Ascending aorta (tissue), 2 donors: ENCODE measurements at regions not wholly inside any gene's neighbourhood (a gene's known extent, or its start where the extent isn't known, plus 50 kb on each side); places are given as distances from the start of the nearest gene placed in this dataset.

ENCODE experiments used
- DNase-seq, 2 donors: peaks; one replicate each; pipeline ENCODE4 v3.0.0-alpha.2; 2019; ENCODE audit warnings: low spot score in 2 of 2
- H3K27ac ChIP-seq, 2 donors: fragments of 200-600 bp; sonication (generic); one replicate each; pipeline ENCODE4 v1.5.1; 2016 to 2017; ENCODE audit warnings: mild to moderate bottlenecking in 1 of 2
- H3K27me3 ChIP-seq: fragments of 200-600 bp; sonication (generic); one replicate; pipeline ENCODE4 v1.5.1; 2017
- H3K36me3 ChIP-seq, 2 donors: fragments of 200-600 bp; sonication (generic); one replicate each; pipeline ENCODE4 v1.5.1; 2016
- H3K4me1 ChIP-seq, 2 donors: fragments of 200-600 bp; sonication (generic); one replicate each; pipeline ENCODE4 v1.5.1; 2016 to 2017; ENCODE audit warnings: mild to moderate bottlenecking in 1 of 2
- H3K4me3 ChIP-seq, 2 donors: fragments of 200-600 bp; sonication (generic); one replicate each; pipeline ENCODE4 v1.5.1; 2016 to 2017; ENCODE audit warnings: mild to moderate bottlenecking in 1 of 2
- H3K9me3 ChIP-seq, 2 donors: fragments of 200-600 bp; sonication (generic); one replicate each; pipeline ENCODE4 v1.5.1; 2016
- intact Hi-C: fragments of 100-400 bp; cut with DNase I; formaldehyde crosslinking; loops from one replicate; pipeline ENCODE4 v1.15.1; 2023
- TF ChIP-seq, protein P1 (sequence below), 3 experiments: fragments of 200-600 bp in 2 of 3; fragments of 450-650 bp in 1 of 3; sonication (generic) in 2 of 3; IDR thresholded peaks; one replicate each; pipeline ENCODE4 v1.5.1; 2016 to 2019; ENCODE audit warnings: antibody characterized with exemption in 3 of 3, mild to moderate bottlenecking in 1 of 3, moderate library complexity in 1 of 3

DNA sequence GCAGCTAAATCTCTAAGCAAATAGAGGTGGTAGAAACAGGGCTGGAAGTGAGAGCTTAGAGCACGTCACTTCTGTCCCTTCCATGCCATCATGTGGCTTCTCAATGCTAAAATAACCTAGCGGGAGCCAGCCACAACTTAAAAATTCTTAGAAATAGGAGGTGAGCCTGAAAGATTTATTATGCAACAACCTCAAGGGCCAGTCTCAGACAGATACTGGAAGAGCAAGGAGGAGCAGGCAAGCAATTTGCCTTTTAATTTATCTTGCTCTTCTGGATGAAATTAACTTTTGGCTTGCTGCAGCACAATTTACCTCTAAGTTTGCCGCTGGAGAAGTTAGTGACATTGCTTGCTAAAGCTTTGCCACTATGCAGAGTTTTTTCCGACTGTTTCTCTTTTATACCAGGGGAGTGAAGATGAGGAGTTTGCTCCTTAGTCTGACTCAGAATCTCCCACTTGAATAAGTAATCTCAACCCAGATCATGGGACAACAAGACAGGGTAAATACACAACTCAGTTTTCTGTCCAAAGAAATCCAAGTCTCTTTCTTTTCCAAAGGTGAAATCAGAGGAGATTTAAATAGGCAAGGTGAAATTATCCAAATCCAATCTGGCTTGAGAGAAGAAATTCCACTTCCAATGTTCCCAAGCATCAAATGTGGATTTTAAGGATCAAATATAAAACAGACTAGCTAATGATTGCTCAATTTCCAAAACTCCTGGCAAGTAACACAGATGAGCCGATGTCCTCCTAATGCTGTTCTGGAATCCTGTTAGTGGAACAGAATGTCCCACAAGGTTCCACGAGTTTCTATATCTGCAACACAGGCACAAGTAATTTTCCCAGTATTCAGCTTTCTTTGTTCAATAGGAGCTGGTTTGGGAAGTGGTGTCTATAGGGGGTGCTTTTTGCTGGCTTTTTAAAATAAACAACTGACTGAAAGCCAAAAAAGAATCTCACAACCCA lies 329.4 kb upstream of the RORA start:
- intact Hi-C loops: no loop called here

DNA sequence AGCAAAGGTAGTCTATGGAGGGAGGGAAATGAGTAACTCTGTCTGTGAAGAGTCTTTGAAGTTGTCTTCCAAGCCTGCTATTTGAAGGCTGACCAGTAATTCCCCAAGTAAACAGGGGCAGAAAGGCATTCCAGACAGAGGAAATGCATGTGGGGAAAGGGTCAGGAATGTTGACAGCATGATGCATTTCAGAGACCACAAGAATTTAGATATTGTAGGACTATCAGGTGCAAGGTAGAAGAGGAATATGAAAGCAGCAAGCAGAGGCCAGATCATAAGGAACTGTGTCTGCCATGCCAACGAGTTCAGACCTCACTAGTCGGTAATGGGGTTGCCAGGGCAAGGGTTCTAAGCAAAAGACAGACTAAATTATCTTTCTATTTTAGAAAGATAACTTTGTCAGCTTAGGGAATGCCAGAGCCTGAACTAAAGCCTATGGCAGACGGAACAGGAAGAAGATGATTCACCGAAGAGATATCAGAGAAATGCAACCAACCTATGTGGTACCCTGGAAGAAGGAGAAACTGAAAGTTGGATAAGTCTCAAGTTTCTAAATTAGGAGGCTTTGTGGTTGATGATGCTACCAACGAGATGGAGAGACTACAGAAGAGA lies 327.0 kb upstream of the RORA start:
- TF ChIP-seq, protein P1, sequence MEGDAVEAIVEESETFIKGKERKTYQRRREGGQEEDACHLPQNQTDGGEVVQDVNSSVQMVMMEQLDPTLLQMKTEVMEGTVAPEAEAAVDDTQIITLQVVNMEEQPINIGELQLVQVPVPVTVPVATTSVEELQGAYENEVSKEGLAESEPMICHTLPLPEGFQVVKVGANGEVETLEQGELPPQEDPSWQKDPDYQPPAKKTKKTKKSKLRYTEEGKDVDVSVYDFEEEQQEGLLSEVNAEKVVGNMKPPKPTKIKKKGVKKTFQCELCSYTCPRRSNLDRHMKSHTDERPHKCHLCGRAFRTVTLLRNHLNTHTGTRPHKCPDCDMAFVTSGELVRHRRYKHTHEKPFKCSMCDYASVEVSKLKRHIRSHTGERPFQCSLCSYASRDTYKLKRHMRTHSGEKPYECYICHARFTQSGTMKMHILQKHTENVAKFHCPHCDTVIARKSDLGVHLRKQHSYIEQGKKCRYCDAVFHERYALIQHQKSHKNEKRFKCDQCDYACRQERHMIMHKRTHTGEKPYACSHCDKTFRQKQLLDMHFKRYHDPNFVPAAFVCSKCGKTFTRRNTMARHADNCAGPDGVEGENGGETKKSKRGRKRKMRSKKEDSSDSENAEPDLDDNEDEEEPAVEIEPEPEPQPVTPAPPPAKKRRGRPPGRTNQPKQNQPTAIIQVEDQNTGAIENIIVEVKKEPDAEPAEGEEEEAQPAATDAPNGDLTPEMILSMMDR (IDR thresholded peaks at IDR 0.05): no peak
- Histone ChIP-seq H3K27ac (no peak overlapping the region), H3K27me3 (no peaks in the 10 kb centered on the region), H3K4me1 (no peaks in the 10 kb centered on the region), H3K9me3 (no peaks in the 10 kb centered on the region), H3K4me3 (no peak overlapping the region), H3K36me3 (no peaks in the 10 kb centered on the region)
- DNase-seq: no peak
- intact Hi-C loops: no loop called here

More for the DNA sequence above, 329.4 kb upstream of the RORA start:
- no peaks in the 10 kb centered on the region for H3K4me1 ChIP-seq
- no peaks in the 10 kb centered on the region for H3K36me3 ChIP-seq
- H3K27ac ChIP-seq: no peak overlapping the region
- DNase-seq: no peak
- no peak overlapping the region for H3K4me3 ChIP-seq
- H3K27me3 ChIP-seq: no peaks in the 10 kb centered on the region
- H3K9me3 ChIP-seq: no peaks in the 10 kb centered on the region
- TF ChIP-seq, protein P1 (IDR thresholded peaks at IDR 0.05): no peak

DNA sequence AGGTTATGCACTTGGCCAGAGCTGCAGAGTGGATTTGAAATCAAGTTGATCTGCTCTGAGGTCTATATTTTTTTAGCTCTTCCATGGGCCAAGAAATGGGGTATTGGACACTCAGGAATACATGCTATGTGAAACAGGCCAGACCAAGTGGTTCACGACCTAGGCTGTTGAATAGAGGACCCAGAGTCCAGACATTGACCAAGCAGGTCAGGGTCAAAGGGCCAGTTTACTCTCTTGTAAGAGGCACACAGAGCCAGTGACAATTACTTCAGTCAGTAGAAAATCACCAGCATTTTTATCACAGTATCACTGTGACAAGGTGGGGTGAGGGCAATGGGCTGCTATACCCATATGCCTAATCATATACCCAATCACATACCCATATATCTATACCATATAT lies 320.6 kb upstream of the RORA start:
- Histone ChIP-seq H3K9me3 (no peaks in the 10 kb centered on the region), H3K36me3 (no peaks in the 10 kb centered on the region), H3K4me3 (no peak overlapping the region), H3K27ac (no peak overlapping the region), H3K4me1 (no peaks in the 10 kb centered on the region), H3K27me3 (no peaks in the 10 kb centered on the region)
- TF ChIP-seq, protein P1 (IDR thresholded peaks at IDR 0.05): no peak
- intact Hi-C loops: no loop called here
- no peak for DNase-seq

DNA sequence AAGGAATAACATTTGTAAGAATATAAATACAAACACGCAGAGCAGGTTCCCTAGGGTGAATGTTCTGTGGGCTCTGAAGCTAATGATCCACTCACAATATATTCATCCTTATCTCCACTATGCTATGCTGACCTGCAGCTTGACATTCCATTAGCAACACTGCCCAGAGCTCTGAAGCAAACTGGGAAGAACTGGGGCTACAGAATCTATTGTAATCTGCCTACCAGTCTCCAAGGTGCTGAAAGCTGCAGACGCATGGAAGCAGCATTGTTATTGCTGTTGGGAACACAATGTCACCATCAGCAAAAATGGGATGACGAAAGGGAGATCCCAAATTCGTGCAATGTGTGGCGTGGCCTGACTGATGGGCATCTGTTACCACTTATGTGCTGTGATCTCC lies 316.7 kb upstream of the RORA start:
- Histone ChIP-seq H3K36me3 (no peaks in the 10 kb centered on the region), H3K4me3 (no peak overlapping the region), H3K4me1 (no peaks in the 10 kb centered on the region), H3K27me3 (no peaks in the 10 kb centered on the region), H3K27ac (no peak overlapping the region), H3K9me3 (no peaks in the 10 kb centered on the region)
- TF ChIP-seq, protein P1 (IDR thresholded peaks at IDR 0.05): no peak
- intact Hi-C loops: no loop called here
- DNase-seq: no peak

DNA sequence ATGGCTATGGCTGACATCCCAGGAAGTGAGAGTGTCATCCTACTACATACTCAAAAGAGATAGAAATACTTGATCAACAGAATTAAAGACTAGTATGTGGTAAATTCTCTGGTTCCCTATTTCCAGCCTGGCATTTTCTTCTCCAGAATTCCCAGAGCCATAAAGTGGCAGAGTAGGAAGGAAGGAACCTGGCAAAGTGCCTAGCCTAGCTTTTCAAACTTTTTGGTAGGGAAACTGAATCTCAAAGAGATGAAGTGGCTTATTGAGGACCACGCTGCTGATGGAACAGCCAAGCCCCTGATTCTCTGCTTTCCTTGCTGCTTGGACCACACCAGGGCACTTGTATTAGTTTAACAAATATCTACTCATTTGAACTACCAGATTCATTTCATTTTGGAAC lies 312.4 kb upstream of the RORA start:
- H3K27me3 ChIP-seq: no peaks in the 10 kb centered on the region
- no peaks in the 10 kb centered on the region for H3K4me1 ChIP-seq
- H3K9me3 ChIP-seq: no peaks in the 10 kb centered on the region
- TF ChIP-seq, protein P1 (IDR thresholded peaks at IDR 0.05): no peak
- H3K27ac ChIP-seq: no peak overlapping the region
- no peak overlapping the region for H3K4me3 ChIP-seq
- no peak for DNase-seq
- no peaks in the 10 kb centered on the region for H3K36me3 ChIP-seq
- intact Hi-C loops: no loop called here
